GM12878 (cell line): ENCODE measurements at regions not wholly inside any gene's neighbourhood (a gene's known extent, or its start where the extent isn't known, plus 50 kb on each side); places are given as distances from the start of the nearest gene placed in this dataset.

Source experiments
- ATAC-seq: fragments of 200-7000 bp; cut with Tn5 transposase; 3 replicates; pipeline ENCODE4 v1.9.1; 2020; ENCODE audit warnings: mild to moderate bottlenecking, moderate library complexity
- BruUV-seq: library from RNA; stranded (reverse); fragments of 400-500 nt; replicated peaks from 2 replicates; lab custom pipeline; 2021; lab: Mats Ljungman, UMichigan
- CTCF ChIA-PET: fragments of 300-600 bp; sonication (Branson Sonifier 250); formaldehyde crosslinking; extraction: SDS; loops from one replicate; lab custom pipeline; 2021; ENCODE audit warnings: inconsistent platforms; lab: Yijun Ruan, JAX
- POLR2A ChIA-PET: fragments of 350-600 bp; formaldehyde crosslinking; extraction: SDS; loops from one replicate; lab custom pipeline; 2021; ENCODE audit warnings: inconsistent platforms; lab: Charles Lee
- RAD21 ChIA-PET: fragments of 300-600 bp; sonication (Branson Sonifier 250); formaldehyde crosslinking; loops from one replicate; lab custom pipeline; 2023; ENCODE audit warnings: antibody characterized with exemption; ENCODE audit not compliant: unreplicated experiment; lab: Charles Lee
- SMC1A ChIA-PET: fragments of 300-600 bp; sonication (Branson Sonifier 250); formaldehyde crosslinking; loops from one replicate; lab custom pipeline; 2023; ENCODE audit not compliant: unreplicated experiment, uncharacterized antibody; lab: Charles Lee
- DNase-seq: peaks from one replicate; pipeline ENCODE4 v3.0.0-alpha.2; 2011; ENCODE audit warnings: low read depth, low spot score
- FAIRE-seq: peaks from 3 replicates; lab custom pipeline; 2011; peaks lifted over from hg19 to GRCh38; lab: Jason Lieb, UNC
- H2AFZ ChIP-seq: 2 replicates; pipeline ENCODE4 v1.6.0; 2011; ENCODE audit warnings: low read depth, low read length, control low read depth; ENCODE audit not compliant: control insufficient read depth
- H3K27ac ChIP-seq: 2 replicates; pipeline ENCODE4 v1.5.1; 2011; ENCODE audit warnings: control low read depth; ENCODE audit not compliant: control insufficient read depth, insufficient read depth
- H3K27me3 ChIP-seq, 2 experiments: replicated peaks in 1 of 2; 2 replicates each; pipeline versions ENCODE4 v1.6.0 to v1.6.1; 2011; ENCODE audit warnings: low read length in 1 of 2; ENCODE audit not compliant: control insufficient read depth in 2 of 2, insufficient read depth in 2 of 2
- H3K36me3 ChIP-seq, 2 experiments: 2 replicates each; pipeline ENCODE4 v1.5.1; 2011; ENCODE audit warnings: low read length in 1 of 2; ENCODE audit not compliant: control insufficient read depth in 2 of 2, insufficient read depth in 2 of 2
- H3K4me1 ChIP-seq: 2 replicates; pipeline ENCODE4 v1.6.1; 2011; ENCODE audit warnings: mild to moderate bottlenecking, low read length, moderate library complexity, mixed read lengths; ENCODE audit not compliant: control insufficient read depth, insufficient read depth
- H3K4me2 ChIP-seq: 2 replicates; pipeline ENCODE4 v1.6.0; 2011; ENCODE audit warnings: control low read depth; ENCODE audit not compliant: control insufficient read depth, insufficient read depth
- H3K4me3 ChIP-seq: fragments of 200-600 bp; sonication (generic); 2 replicates; pipeline ENCODE4 v1.5.1; 2016
- H3K79me2 ChIP-seq: 2 replicates; pipeline ENCODE4 v1.6.0; 2011; ENCODE audit warnings: low read length; ENCODE audit not compliant: control insufficient read depth, insufficient read depth
- H3K9ac ChIP-seq: 2 replicates; pipeline ENCODE4 v1.8.0; 2011; ENCODE audit warnings: low read length, control low read depth, mixed read lengths; ENCODE audit not compliant: control insufficient read depth, insufficient read depth
- H3K9me3 ChIP-seq: replicated peaks from 3 replicates; pipeline ENCODE4 v1.5.1; 2011; ENCODE audit warnings: mild to moderate bottlenecking, low read length; ENCODE audit not compliant: control insufficient read depth, insufficient read depth
- H4K20me1 ChIP-seq: 2 replicates; pipeline ENCODE4 v1.6.0; 2011; ENCODE audit not compliant: control insufficient read depth, insufficient read depth
- CHD1 ChIP-seq: IDR thresholded peaks from 2 replicates; pipeline ENCODE4 v1.6.1; 2012; ENCODE audit warnings: low read depth, low read length, improper control_type of control experiment
- FOXM1 ChIP-seq: IDR thresholded peaks from 2 replicates; pipeline ENCODE4 v1.6.1; 2012; ENCODE audit warnings: low read depth, mild to moderate bottlenecking, inconsistent platforms, low read length, moderate library complexity
- KLF5 ChIP-seq: fragments of 450-650 bp; IDR thresholded peaks from 2 replicates; pipeline ENCODE4 v1.6.1; 2014; ENCODE audit warnings: mild to moderate bottlenecking; ENCODE audit not compliant: partially characterized antibody
- NR2C2 ChIP-seq: IDR thresholded peaks from 2 replicates; pipeline ENCODE4 v1.6.1; 2011; ENCODE audit warnings: borderline replicate concordance, low read depth; ENCODE audit not compliant: control insufficient read depth, insufficient read length
- RUNX3 ChIP-seq: IDR thresholded peaks from 2 replicates; pipeline ENCODE4 v1.6.1; 2012; ENCODE audit warnings: low read length, inconsistent platforms
- SRF ChIP-seq, 2 experiments: IDR thresholded peaks; 2 replicates each; pipeline ENCODE4 v1.6.1; 2011; ENCODE audit warnings: low read depth in 2 of 2, low read length in 2 of 2, mild to moderate bottlenecking in 1 of 2, moderate library complexity in 1 of 2
- USF2 ChIP-seq: IDR thresholded peaks from 2 replicates; pipeline ENCODE4 v1.6.1; 2011; ENCODE audit warnings: low read depth, low read length, improper control_type of control experiment, borderline replicate concordance
- WGBS: methylation state at CpG from one replicate; pipeline ENCODE4 v1.1.6; 2016; ENCODE audit warnings: low lambda C conversion rate; ENCODE audit not compliant: insufficient replicate concordance, insufficient coverage; ENCODE audit errors: missing lambda C conversion rate; 5-methylcytosine and 5-hydroxymethylcytosine counted together
- in situ Hi-C: fragments of 300-500 bp; cut with MboI; formaldehyde crosslinking; loops from 9 replicates; pipeline ENCODE4 v1.14.3; 2018; ENCODE audit warnings: mixed read lengths
- intact Hi-C: fragments of 100-400 bp; cut with micrococcal nuclease; formaldehyde crosslinking; loops from one replicate; pipeline ENCODE4 v1.14.2; 2022; ENCODE audit not compliant: unreplicated experiment
- TF ChIP-seq, protein P1 (sequence below): IDR thresholded peaks from 2 replicates; pipeline ENCODE4 v1.6.1; 2012; ENCODE audit warnings: low read depth, low read length, improper control_type of control experiment
- TF ChIP-seq, protein P2 (sequence below), 3 experiments: IDR thresholded peaks in 2 of 3; conservative IDR thresholded peaks in 1 of 3; 2 replicates each; pipeline ENCODE4 v1.5.1; 2011; ENCODE audit warnings: low read depth in 3 of 3, low read length in 3 of 3, mild to moderate bottlenecking in 3 of 3, control low read depth in 2 of 3, moderate library complexity in 2 of 3, inconsistent platforms in 1 of 3, mixed read lengths in 1 of 3; ENCODE audit not compliant: control insufficient read depth in 2 of 3, insufficient read depth in 1 of 3; ENCODE audit errors: extremely low read depth in 1 of 3

- no peak overlapping the region for H3K9ac ChIP-seq
- WGBS = 52% methylated on average over 9 of the region's 9 CpGs
- no peaks in the 10 kb centered on the region for H3K4me1 ChIP-seq
- no peaks in the 10 kb centered on the region for H4K20me1 ChIP-seq
- FAIRE-seq = no peak
- CTCF ChIA-PET = no interaction called here
- H2AFZ ChIP-seq = no peak overlapping the region
- POLR2A ChIA-PET = no interaction called here
- intact Hi-C loops = no loop called here
- no peak overlapping the region for H3K27ac ChIP-seq
- BruUV-seq = no TSS peak
- H3K4me2 ChIP-seq = no peak overlapping the region
- no peak overlapping the region for H3K4me3 ChIP-seq
- no peaks in the 10 kb centered on the region for H3K27me3 ChIP-seq
- no peaks in the 10 kb centered on the region for H3K79me2 ChIP-seq
- DNase-seq = no peak
- SMC1A ChIA-PET = no interaction called here
- TF ChIP-seq, protein P1, sequence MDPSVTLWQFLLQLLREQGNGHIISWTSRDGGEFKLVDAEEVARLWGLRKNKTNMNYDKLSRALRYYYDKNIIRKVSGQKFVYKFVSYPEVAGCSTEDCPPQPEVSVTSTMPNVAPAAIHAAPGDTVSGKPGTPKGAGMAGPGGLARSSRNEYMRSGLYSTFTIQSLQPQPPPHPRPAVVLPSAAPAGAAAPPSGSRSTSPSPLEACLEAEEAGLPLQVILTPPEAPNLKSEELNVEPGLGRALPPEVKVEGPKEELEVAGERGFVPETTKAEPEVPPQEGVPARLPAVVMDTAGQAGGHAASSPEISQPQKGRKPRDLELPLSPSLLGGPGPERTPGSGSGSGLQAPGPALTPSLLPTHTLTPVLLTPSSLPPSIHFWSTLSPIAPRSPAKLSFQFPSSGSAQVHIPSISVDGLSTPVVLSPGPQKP = no peak
- TF ChIP-seq NR2C2 (no peak), SRF (IDR thresholded peaks at IDR 0.05; ENCODE audit: low read depth in 2 of 2, low read length in 2 of 2) (no peak), FOXM1 (no peak), KLF5 (no peak), CHD1 (no peak), USF2 (no peak), RUNX3 (no peak)
- TF ChIP-seq, protein P2, sequence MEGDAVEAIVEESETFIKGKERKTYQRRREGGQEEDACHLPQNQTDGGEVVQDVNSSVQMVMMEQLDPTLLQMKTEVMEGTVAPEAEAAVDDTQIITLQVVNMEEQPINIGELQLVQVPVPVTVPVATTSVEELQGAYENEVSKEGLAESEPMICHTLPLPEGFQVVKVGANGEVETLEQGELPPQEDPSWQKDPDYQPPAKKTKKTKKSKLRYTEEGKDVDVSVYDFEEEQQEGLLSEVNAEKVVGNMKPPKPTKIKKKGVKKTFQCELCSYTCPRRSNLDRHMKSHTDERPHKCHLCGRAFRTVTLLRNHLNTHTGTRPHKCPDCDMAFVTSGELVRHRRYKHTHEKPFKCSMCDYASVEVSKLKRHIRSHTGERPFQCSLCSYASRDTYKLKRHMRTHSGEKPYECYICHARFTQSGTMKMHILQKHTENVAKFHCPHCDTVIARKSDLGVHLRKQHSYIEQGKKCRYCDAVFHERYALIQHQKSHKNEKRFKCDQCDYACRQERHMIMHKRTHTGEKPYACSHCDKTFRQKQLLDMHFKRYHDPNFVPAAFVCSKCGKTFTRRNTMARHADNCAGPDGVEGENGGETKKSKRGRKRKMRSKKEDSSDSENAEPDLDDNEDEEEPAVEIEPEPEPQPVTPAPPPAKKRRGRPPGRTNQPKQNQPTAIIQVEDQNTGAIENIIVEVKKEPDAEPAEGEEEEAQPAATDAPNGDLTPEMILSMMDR (IDR thresholded peaks at IDR 0.05 in 2 of 3, conservative IDR thresholded peaks at IDR 0.05 in 1 of 3; ENCODE audit: control insufficient read depth in 2 of 3, extremely low read depth in 1 of 3, insufficient read depth in 1 of 3, low read depth in 3 of 3, low read length in 3 of 3) = no peak
- H3K9me3 ChIP-seq = no peaks in the 10 kb centered on the region
- no peaks in the 10 kb centered on the region for H3K36me3 ChIP-seq
- no peak for ATAC-seq
- RAD21 ChIA-PET = no interaction called here
- in situ Hi-C loops = no loop called here
Measured at GRCh38 chr19:29323021-29323430, 110.1 kb upstream of the UQCRFS1 start.
